BE2C (cell line): ENCODE measurements at regions not wholly inside any gene's neighbourhood (a gene's known extent, or its start where the extent isn't known, plus 50 kb on each side); places are given as distances from the start of the nearest gene placed in this dataset.

Experiments used
- DNase-seq: peaks from one replicate; pipeline ENCODE4 v3.0.0-alpha.2; 2020
- H3K27me3 ChIP-seq: fragments of 250-450 bp; sonication (Bioruptor Pico); 2 replicates; pipeline ENCODE4 v1.5.1; 2020; ENCODE audit warnings: mild to moderate bottlenecking
- H3K36me3 ChIP-seq: fragments of 250-450 bp; sonication (Bioruptor Pico); 2 replicates; pipeline ENCODE4 v1.5.1; 2020; ENCODE audit warnings: mild to moderate bottlenecking
- H3K4me1 ChIP-seq: fragments of 250-450 bp; sonication (Bioruptor Pico); 2 replicates; pipeline ENCODE4 v1.5.1; 2020
- H3K4me3 ChIP-seq: 2 replicates; pipeline ENCODE4 v1.5.1; 2011; ENCODE audit warnings: low read depth, low read length
- H3K9me3 ChIP-seq: fragments of 250-450 bp; sonication (Bioruptor Pico); 2 replicates; pipeline ENCODE4 v1.5.1; 2020
- TF ChIP-seq, protein P1 (sequence below): IDR thresholded peaks from 2 replicates; pipeline ENCODE4 v1.5.1; 2012; ENCODE audit warnings: mild to moderate bottlenecking, low read depth, low read length

- H3K4me1 ChIP-seq: no peaks in the 10 kb centered on the region
- TF ChIP-seq, protein P1, sequence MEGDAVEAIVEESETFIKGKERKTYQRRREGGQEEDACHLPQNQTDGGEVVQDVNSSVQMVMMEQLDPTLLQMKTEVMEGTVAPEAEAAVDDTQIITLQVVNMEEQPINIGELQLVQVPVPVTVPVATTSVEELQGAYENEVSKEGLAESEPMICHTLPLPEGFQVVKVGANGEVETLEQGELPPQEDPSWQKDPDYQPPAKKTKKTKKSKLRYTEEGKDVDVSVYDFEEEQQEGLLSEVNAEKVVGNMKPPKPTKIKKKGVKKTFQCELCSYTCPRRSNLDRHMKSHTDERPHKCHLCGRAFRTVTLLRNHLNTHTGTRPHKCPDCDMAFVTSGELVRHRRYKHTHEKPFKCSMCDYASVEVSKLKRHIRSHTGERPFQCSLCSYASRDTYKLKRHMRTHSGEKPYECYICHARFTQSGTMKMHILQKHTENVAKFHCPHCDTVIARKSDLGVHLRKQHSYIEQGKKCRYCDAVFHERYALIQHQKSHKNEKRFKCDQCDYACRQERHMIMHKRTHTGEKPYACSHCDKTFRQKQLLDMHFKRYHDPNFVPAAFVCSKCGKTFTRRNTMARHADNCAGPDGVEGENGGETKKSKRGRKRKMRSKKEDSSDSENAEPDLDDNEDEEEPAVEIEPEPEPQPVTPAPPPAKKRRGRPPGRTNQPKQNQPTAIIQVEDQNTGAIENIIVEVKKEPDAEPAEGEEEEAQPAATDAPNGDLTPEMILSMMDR: no peak
- no peak for DNase-seq
- H3K9me3 ChIP-seq: no peaks in the 10 kb centered on the region
- no peak overlapping the region for H3K4me3 ChIP-seq
- H3K27me3 ChIP-seq: no peaks in the 10 kb centered on the region
- no peaks in the 10 kb centered on the region for H3K36me3 ChIP-seq
Measured at GRCh38 chrX:75673468-75673867, 111.6 kb downstream of the MAGEE2 start.

DNA sequence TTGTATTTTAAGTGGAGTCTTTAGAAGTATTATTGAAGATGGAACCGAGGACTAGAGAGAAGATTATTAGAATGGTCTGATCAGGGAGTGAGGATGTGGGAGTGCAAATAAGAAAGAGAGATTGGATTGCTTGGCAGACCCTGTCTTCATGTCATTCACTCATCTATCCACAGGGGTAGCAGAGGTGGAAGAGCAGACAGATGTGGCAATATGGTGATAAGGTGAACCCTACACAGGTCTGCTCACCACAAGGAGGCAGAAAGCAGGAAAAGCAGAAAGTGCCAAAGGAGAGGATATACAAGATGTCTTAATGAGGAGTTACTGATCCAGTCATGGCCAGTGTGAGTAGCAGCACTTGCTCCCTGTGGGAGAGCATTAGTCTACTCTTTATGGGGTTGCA, 129.4 kb downstream of the MAGEE2 start:
- no peaks in the 10 kb centered on the region for H3K27me3 ChIP-seq
- TF ChIP-seq, protein P1: no peak
- no peak for DNase-seq

GRCh38 chrX:75649829-75650228, 127.0 kb upstream of the ZDHHC15 start:
- Histone ChIP-seq H3K4me1 (no peaks in the 10 kb centered on the region), H3K4me3 (no peak overlapping the region), H3K27me3 (no peaks in the 10 kb centered on the region), H3K9me3 (no peaks in the 10 kb centered on the region), H3K36me3 (no peaks in the 10 kb centered on the region)
- DNase-seq: no peak
- TF ChIP-seq, protein P1: no peak

More for the DNA sequence above, 129.4 kb downstream of the MAGEE2 start:
- Histone ChIP-seq H3K9me3 (no peaks in the 10 kb centered on the region), H3K4me1 (no peaks in the 10 kb centered on the region), H3K36me3 (no peaks in the 10 kb centered on the region), H3K4me3 (no peak overlapping the region)

GRCh38 chrX:75648803-75649588, 126.2 kb upstream of the ZDHHC15 start:
- Histone ChIP-seq H3K4me1 (no peaks in the 10 kb centered on the region), H3K27me3 (no peaks in the 10 kb centered on the region), H3K4me3 (no peak overlapping the region), H3K9me3 (no peaks in the 10 kb centered on the region), H3K36me3 (no peaks in the 10 kb centered on the region)
- TF ChIP-seq, protein P1: no peak
- DNase-seq: no peak

DNA sequence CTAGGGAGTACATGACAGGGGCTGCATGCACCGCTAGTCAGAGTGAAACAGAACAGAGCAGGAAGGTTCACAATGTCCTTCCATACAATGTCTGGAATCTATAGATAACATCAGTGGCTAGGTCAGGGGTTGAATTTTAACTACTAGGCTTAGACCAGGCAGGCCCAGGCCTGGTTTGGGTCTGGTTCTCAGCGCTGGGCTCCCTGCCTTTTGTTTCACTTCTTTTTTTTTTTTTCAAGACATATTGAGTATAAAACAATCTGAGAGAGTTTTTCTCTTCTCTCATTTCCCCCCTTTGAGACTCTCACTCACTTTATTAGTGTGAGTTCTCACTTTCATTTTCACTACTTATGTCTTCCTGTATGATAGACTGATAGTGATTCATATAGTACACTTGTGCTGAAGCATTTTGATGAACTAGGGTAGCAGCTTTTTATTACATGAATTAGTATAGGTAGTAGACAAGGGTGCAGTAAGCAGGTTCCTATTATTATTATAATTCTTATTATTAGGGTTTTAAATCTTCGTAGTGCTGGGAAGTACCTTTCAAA, 120.0 kb upstream of the ZDHHC15 start:
- Histone ChIP-seq H3K36me3 (no peaks in the 10 kb centered on the region), H3K27me3 (no peaks in the 10 kb centered on the region), H3K4me3 (no peak overlapping the region), H3K4me1 (no peaks in the 10 kb centered on the region), H3K9me3 (no peaks in the 10 kb centered on the region)
- TF ChIP-seq, protein P1: no peak
- DNase-seq: no peak

DNA sequence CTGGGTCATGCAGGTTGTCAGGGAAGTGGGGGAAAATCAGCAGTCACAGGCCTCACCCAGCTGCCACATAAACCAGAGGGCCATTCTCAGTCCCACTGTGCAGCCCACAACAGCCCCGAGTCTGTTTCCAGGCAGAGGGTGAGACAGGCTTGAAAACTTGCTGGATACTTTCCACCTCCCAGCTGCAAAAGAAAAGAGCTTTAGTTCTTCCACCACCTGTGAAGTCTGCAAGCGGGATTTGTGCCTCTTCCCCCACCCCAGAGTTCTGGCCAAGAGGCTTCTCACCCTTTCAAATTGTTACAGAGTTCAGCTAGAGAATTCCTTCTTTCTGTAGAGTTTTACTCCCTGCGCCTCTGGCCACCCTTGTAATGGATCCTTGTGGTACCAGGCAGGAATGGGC, 115.5 kb upstream of the ZDHHC15 start:
- no peak overlapping the region for H3K4me3 ChIP-seq
- no peaks in the 10 kb centered on the region for H3K9me3 ChIP-seq
- TF ChIP-seq, protein P1: no peak
- H3K4me1 ChIP-seq: no peaks in the 10 kb centered on the region
- no peaks in the 10 kb centered on the region for H3K36me3 ChIP-seq
- H3K27me3 ChIP-seq: no peaks in the 10 kb centered on the region
- DNase-seq: no peak
